Activated CD4-positive, alpha-beta T cell treated with anti-CD3 and anti-CD28 coated beads, Interleukin-2, amount 10 ng/mL, durations not matched to agents 7 days and 5 days (primary cell): ENCODE measurements at regions not wholly inside any gene's neighbourhood (a gene's known extent, or its start where the extent isn't known, plus 50 kb on each side); places are given as distances from the start of the nearest gene placed in this dataset.
"Not testable (repeated sequence)": the region's sequence is repeated elsewhere in the genome, so short reads cannot be mapped to it uniquely, and the experiment has no call there.

Source experiments
- CTCF ChIA-PET: fragments of 350-600 bp; sonication (Branson Sonifier 250); formaldehyde crosslinking; loops from one replicate; lab custom pipeline; 2021; ENCODE audit warnings: antibody characterized with exemption; lab: Charles Lee
- POLR2A ChIA-PET: fragments of 350-600 bp; sonication (Branson Sonifier 250); formaldehyde crosslinking; loops from one replicate; lab custom pipeline; 2021; ENCODE audit warnings: antibody characterized with exemption; lab: Charles Lee
- DNase-seq: peaks from one replicate; pipeline ENCODE4 v3.0.0-alpha.2; 2020
- H3K27ac Mint-ChIP-seq: one replicate; pipeline ENCODE4 v1.8.0; 2021; ENCODE audit warnings: mild to moderate bottlenecking, moderate library complexity, mixed read lengths
- H3K27me3 Mint-ChIP-seq: one replicate; pipeline ENCODE4 v1.8.0; 2021; ENCODE audit warnings: mixed read lengths
- H3K36me3 Mint-ChIP-seq: one replicate; pipeline ENCODE4 v1.8.0; 2021; ENCODE audit warnings: low read depth, mixed read lengths
- H3K4me1 Mint-ChIP-seq: one replicate; pipeline ENCODE4 v1.8.0; 2021; ENCODE audit warnings: mixed read lengths
- H3K4me3 Mint-ChIP-seq: one replicate; pipeline ENCODE4 v1.8.0; 2021; ENCODE audit warnings: mild to moderate bottlenecking, moderate library complexity, mixed read lengths
- H3K9me3 Mint-ChIP-seq: one replicate; pipeline ENCODE4 v1.8.0; 2021; ENCODE audit warnings: mixed read lengths

DNA sequence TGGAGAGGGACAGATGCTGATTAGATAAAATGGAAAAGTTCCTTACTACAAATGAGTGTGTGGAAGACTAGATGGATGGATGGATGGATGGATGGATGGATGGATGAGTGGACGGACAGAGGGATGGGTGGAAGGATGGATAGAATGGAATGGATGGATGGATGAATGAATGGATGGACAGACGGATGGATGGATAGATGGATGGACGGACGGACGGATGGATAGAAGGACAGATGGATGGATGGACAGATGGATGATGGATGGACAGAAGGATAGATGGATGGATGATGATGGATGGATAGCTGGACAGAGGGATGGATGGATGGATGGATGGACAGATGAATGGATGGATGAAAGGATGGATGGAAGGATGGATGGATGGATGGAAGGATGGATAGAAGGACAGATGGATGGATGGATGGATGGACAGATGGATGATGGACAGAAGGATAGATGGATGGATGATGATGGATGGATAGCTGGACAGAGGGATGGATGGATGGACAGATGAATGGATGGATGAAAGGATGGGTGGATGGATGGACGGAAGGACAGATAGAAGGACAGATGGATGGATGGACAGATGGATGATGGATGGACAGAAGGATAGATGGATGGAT lies 118.6 kb upstream of the CIBAR2 start:
- POLR2A ChIA-PET, H3K9me3 Mint-ChIP-seq, H3K27me3 Mint-ChIP-seq, H3K4me1 Mint-ChIP-seq, H3K36me3 Mint-ChIP-seq, H3K4me3 Mint-ChIP-seq, H3K27ac Mint-ChIP-seq, DNase-seq: not testable (repeated sequence)
- CTCF ChIA-PET = interaction anchor here (1.0 kb wide), 1 partner anchor 46 kb away, joined by 3 read pairs; no protein-coding TSS in a partner anchor

- POLR2A ChIA-PET = no interaction called here
Measured at GRCh38 chr16:85231959-85232358, 119.7 kb upstream of the CIBAR2 start.

GRCh38 chr16:85232369-85233142 lies 120.3 kb upstream of the CIBAR2 start:
- H3K4me3 Mint-ChIP-seq = no peak overlapping the region
- H3K36me3 Mint-ChIP-seq = no peaks in the 10 kb centered on the region
- POLR2A ChIA-PET = no interaction called here
- CTCF ChIA-PET = no interaction called here
- peaks cover 10% of the 10 kb centered on the region for H3K27me3 Mint-ChIP-seq
- no peak for DNase-seq
- H3K4me1 Mint-ChIP-seq = no peaks in the 10 kb centered on the region
- no peak overlapping the region for H3K27ac Mint-ChIP-seq
- no peaks in the 10 kb centered on the region for H3K9me3 Mint-ChIP-seq

More at GRCh38 chr16:85231959-85232358, 119.7 kb upstream of the CIBAR2 start:
- no peaks in the 10 kb centered on the region for H3K4me1 Mint-ChIP-seq
- no peaks in the 10 kb centered on the region for H3K9me3 Mint-ChIP-seq
- no peaks in the 10 kb centered on the region for H3K36me3 Mint-ChIP-seq
- H3K4me3 Mint-ChIP-seq = no peak overlapping the region
- DNase-seq = no peak
- CTCF ChIA-PET = interaction anchor here (1.0 kb wide), 1 partner anchor 47 kb away, joined by 3 read pairs; no protein-coding TSS in a partner anchor
- H3K27ac Mint-ChIP-seq = no peak overlapping the region
- peaks cover 10% of the 10 kb centered on the region for H3K27me3 Mint-ChIP-seq

DNA sequence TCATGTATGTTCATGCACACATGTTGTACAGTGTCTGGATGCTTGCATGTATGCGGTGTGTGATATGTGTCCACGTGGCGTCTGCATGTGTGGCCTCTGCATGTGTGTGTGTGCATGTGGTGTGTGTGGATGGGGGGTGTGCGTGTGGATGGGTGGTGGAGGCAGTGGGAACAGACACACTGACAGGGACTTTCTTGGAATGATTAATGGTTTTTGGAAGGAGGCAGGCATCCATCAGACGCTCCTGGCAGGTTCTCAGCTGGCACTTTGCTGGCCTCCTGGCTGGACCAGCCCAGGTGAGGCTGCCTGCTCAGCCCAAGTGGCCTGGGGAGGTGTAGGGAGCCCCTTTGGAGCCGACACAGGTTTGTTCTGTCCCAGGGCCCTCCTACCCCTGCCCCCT lies 121.2 kb upstream of the CIBAR2 start:
- no peaks in the 10 kb centered on the region for H3K36me3 Mint-ChIP-seq
- H3K9me3 Mint-ChIP-seq = no peaks in the 10 kb centered on the region
- ChIA-PET POLR2A (no interaction called here), CTCF (no interaction called here)
- H3K27ac Mint-ChIP-seq = no peak overlapping the region
- H3K27me3 Mint-ChIP-seq = peaks cover 12% of the 10 kb centered on the region
- H3K4me1 Mint-ChIP-seq = no peaks in the 10 kb centered on the region
- DNase-seq = no peak
- H3K4me3 Mint-ChIP-seq = no peak overlapping the region

GRCh38 chr16:85234310-85235204 lies 122.3 kb upstream of the CIBAR2 start:
- Mint-ChIP-seq H3K27ac (no peak overlapping the region), H3K27me3 (peaks cover 12% of the 10 kb centered on the region), H3K36me3 (no peaks in the 10 kb centered on the region), H3K4me3 (no peak overlapping the region), H3K4me1 (no peaks in the 10 kb centered on the region), H3K9me3 (no peaks in the 10 kb centered on the region)
- POLR2A ChIA-PET = no interaction called here
- DNase-seq = no peak
- CTCF ChIA-PET = no interaction called here

- POLR2A ChIA-PET = no interaction called here
- Mint-ChIP-seq H3K27me3 (peaks cover 12% of the 10 kb centered on the region), H3K4me3 (no peak overlapping the region), H3K27ac (no peak overlapping the region), H3K4me1 (no peaks in the 10 kb centered on the region), H3K9me3 (no peaks in the 10 kb centered on the region), H3K36me3 (no peaks in the 10 kb centered on the region)
- no peak for DNase-seq
- CTCF ChIA-PET = interaction anchor here (0.5 kb wide), 1 partner anchor 499 kb away, joined by 4 read pairs; no protein-coding TSS in a partner anchor
Measured at GRCh38 chr16:85235991-85236817, 123.9 kb upstream of the CIBAR2 start.

DNA sequence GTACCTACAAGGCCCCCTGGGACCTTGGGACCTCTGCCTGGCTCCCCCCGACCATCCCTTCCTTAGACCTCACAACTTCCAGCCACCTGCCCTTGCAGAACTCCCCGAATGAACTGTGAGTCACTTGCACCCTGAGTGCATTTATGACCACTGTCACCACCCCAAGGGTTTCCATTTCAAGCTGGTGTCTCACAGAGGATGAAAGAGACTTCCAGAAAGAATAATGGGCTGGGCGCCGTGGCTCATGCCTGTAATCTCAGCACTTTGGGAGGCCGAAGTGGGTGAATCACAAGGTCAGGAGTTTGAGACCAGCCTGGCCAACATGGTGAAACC lies 124.5 kb upstream of the CIBAR2 start:
- Mint-ChIP-seq H3K36me3 (no peaks in the 10 kb centered on the region), H3K27ac (no peak overlapping the region), H3K9me3 (no peaks in the 10 kb centered on the region), H3K4me3 (no peak overlapping the region), H3K27me3 (peaks cover 12% of the 10 kb centered on the region), H3K4me1 (no peaks in the 10 kb centered on the region)
- DNase-seq = no peak
- ChIA-PET POLR2A (no interaction called here), CTCF (interaction anchor here (0.5 kb wide), 1 partner anchor 498 kb away, joined by 4 read pairs; no protein-coding TSS in a partner anchor)

DNA sequence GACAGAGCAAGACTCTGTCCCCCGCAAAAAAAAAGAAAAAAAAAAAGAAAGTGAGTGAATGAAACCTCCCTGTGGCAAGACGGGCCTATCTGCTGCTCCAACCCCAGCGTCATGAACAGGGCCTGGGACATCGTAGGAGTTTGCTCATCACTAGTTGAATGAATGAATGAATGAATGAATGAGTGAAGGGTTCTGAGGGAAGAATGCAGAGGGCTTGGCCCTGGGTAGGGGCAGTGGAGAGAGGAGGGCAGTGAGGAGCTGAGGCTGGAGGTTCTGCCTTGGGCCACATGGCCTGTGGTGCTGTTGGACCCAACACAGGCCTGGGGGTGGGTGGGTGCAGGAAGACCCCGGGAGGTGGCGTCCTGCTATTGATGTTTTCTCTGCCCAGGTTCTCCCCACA lies 125.5 kb upstream of the CIBAR2 start:
- no peaks in the 10 kb centered on the region for H3K9me3 Mint-ChIP-seq
- peaks cover 12% of the 10 kb centered on the region for H3K27me3 Mint-ChIP-seq
- ChIA-PET POLR2A (no interaction called here), CTCF (no interaction called here)
- no peak for DNase-seq
- H3K36me3 Mint-ChIP-seq = no peaks in the 10 kb centered on the region
- no peak overlapping the region for H3K4me3 Mint-ChIP-seq
- H3K4me1 Mint-ChIP-seq = no peaks in the 10 kb centered on the region
- no peak overlapping the region for H3K27ac Mint-ChIP-seq

- H3K4me3 Mint-ChIP-seq = no peak overlapping the region
- DNase-seq = no peak
- POLR2A ChIA-PET = no interaction called here
- H3K27me3 Mint-ChIP-seq = peaks cover 12% of the 10 kb centered on the region
- H3K9me3 Mint-ChIP-seq = no peaks in the 10 kb centered on the region
- no peak overlapping the region for H3K27ac Mint-ChIP-seq
- CTCF ChIA-PET = no interaction called here
- no peaks in the 10 kb centered on the region for H3K36me3 Mint-ChIP-seq
- H3K4me1 Mint-ChIP-seq = no peaks in the 10 kb centered on the region
Measured at GRCh38 chr16:85238233-85238647, 126.0 kb upstream of the CIBAR2 start.

DNA sequence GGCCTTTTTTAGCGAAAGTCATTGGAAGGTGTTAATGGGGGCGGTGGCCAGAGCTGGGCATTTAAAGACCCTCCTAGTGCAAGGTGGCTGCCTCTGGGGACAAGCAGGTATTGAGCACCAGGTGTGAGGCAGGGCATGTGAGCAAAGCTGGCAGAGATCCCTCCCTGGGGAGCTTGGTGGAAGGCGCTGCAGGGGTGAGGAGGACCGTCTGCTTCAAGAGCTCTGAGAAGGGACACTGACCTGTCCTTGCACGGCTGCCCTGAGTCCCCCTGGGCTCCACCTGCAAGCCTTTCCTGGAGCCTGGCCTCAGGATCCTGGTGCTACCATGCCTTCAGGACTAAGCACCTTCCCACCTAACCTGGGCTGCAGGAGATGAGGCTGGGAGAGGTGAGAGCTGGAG lies 127.0 kb upstream of the CIBAR2 start:
- H3K27ac Mint-ChIP-seq = no peak overlapping the region
- H3K4me3 Mint-ChIP-seq = no peak overlapping the region
- H3K36me3 Mint-ChIP-seq = no peaks in the 10 kb centered on the region
- H3K4me1 Mint-ChIP-seq = no peaks in the 10 kb centered on the region
- POLR2A ChIA-PET = no interaction called here
- no peak for DNase-seq
- CTCF ChIA-PET = no interaction called here
- H3K27me3 Mint-ChIP-seq = peaks cover 10% of the 10 kb centered on the region
- no peaks in the 10 kb centered on the region for H3K9me3 Mint-ChIP-seq

- Mint-ChIP-seq H3K9me3 (no peaks in the 10 kb centered on the region), H3K4me1 (no peaks in the 10 kb centered on the region), H3K27me3 (peaks cover 8% of the 10 kb centered on the region), H3K4me3 (no peak overlapping the region), H3K36me3 (no peaks in the 10 kb centered on the region), H3K27ac (no peak overlapping the region)
- POLR2A ChIA-PET = no interaction called here
- CTCF ChIA-PET = interaction anchor here (0.6 kb wide), 1 partner anchor 12 kb away, joined by 3 read pairs; no protein-coding TSS in a partner anchor
- no peak for DNase-seq
Measured at GRCh38 chr16:85239871-85240270, 127.6 kb upstream of the CIBAR2 start.
